K562 (cell line): ENCODE measurements at regions not wholly inside any gene's neighbourhood (a gene's known extent, or its start where the extent isn't known, plus 50 kb on each side); places are given as distances from the start of the nearest gene placed in this dataset.

Experiments
- ATAC-seq: fragments of 200-7000 bp; cut with Tn5 transposase; 3 replicates; pipeline ENCODE4 v1.9.1; 2020; ENCODE audit warnings: moderate library complexity
- BruUV-seq: library from RNA; stranded (reverse); fragments of 400-500 nt; replicated peaks from 2 replicates; lab custom pipeline; 2021; lab: Mats Ljungman, UMichigan
- CTCF ChIA-PET: fragments of 300-600 bp; formaldehyde crosslinking; extraction: SDS; loops from one replicate; lab custom pipeline; 2021; ENCODE audit warnings: low intra/inter-chr PET ratio; lab: Yijun Ruan, JAX
- POLR2A ChIA-PET: fragments of 300-600, 350-650 bp; sonication (Branson Sonifier 250); formaldehyde crosslinking; extraction: SDS; loops from one replicate; lab custom pipeline; 2021; ENCODE audit warnings: antibody characterized with exemption, inconsistent platforms; lab: Yijun Ruan, JAX
- DNase-seq, 4 experiments: peaks; one replicate each; pipeline versions ENCODE4 v3.0.0 to v3.0.0-alpha.2; 2011 to 2018; ENCODE audit warnings: low spot score in 3 of 4, mixed read lengths in 3 of 4; ENCODE audit errors: extremely low read depth in 1 of 4
- FAIRE-seq: peaks from 2 replicates; lab custom pipeline; 2011; peaks lifted over from hg19 to GRCh38; lab: Jason Lieb, UNC
- H2AFZ ChIP-seq: 2 replicates; pipeline ENCODE4 v1.6.0; 2011; ENCODE audit warnings: low read depth, low read length, control low read depth, inconsistent platforms
- H3K27ac ChIP-seq: fragments of 200-600 bp; 3 replicates; pipeline ENCODE4 v1.8.0; 2011; ENCODE audit warnings: low read depth, mild to moderate bottlenecking, control low read depth, inconsistent platforms, low read length, moderate library complexity, mixed read lengths; ENCODE audit errors: extremely low read depth
- H3K27me3 ChIP-seq, 2 experiments: fragments of 300-600 bp in 1 of 2; 2 replicates in 1 of 2; 3 replicates in 1 of 2; pipeline versions ENCODE4 v1.6.0 to v1.8.0; 2011; ENCODE audit warnings: inconsistent platforms in 2 of 2, low read length in 2 of 2, mild to moderate bottlenecking in 1 of 2, mixed read lengths in 1 of 2, moderate library complexity in 1 of 2; ENCODE audit not compliant: control insufficient read depth in 2 of 2, insufficient read depth in 2 of 2
- H3K36me3 ChIP-seq: fragments of 300-600 bp; 3 replicates; pipeline ENCODE4 v1.8.0; 2011; ENCODE audit warnings: mild to moderate bottlenecking, low read length, inconsistent platforms; ENCODE audit not compliant: control insufficient read depth, insufficient read depth
- H3K4me1 ChIP-seq, 2 experiments: fragments of 200-600 bp in 1 of 2; replicated peaks in 1 of 2; 2 replicates in 1 of 2; 3 replicates in 1 of 2; pipeline versions ENCODE4 v1.5.1 to v1.8.0; 2011; ENCODE audit warnings: inconsistent platforms in 2 of 2, low read length in 2 of 2, mild to moderate bottlenecking in 1 of 2, mixed read lengths in 1 of 2, moderate library complexity in 1 of 2; ENCODE audit not compliant: control insufficient read depth in 2 of 2, insufficient read depth in 2 of 2
- H3K4me2 ChIP-seq: 2 replicates; pipeline ENCODE4 v1.6.1; 2011; ENCODE audit warnings: low read length, control low read depth, inconsistent platforms, mixed read lengths; ENCODE audit not compliant: insufficient read depth
- H3K4me3 ChIP-seq: fragments of 200-600 bp; sonication (generic), shearing (Covaris generic); 2 replicates; pipeline ENCODE4 v1.5.1; 2016; ENCODE audit warnings: control low read depth, inconsistent platforms
- H3K79me2 ChIP-seq: fragments of 200-600 bp; 3 replicates; pipeline ENCODE4 v1.8.0; 2011; ENCODE audit warnings: low read length, inconsistent platforms; ENCODE audit not compliant: control insufficient read depth, insufficient read depth
- H3K9ac ChIP-seq, 2 experiments: 2 replicates each; pipeline versions ENCODE4 v1.6.0 to v1.6.1; 2011; ENCODE audit warnings: low read depth in 2 of 2, low read length in 2 of 2, control low read depth in 1 of 2, inconsistent platforms in 1 of 2, mild to moderate bottlenecking in 1 of 2, mixed read lengths in 1 of 2; ENCODE audit not compliant: insufficient read depth in 1 of 2
- H3K9me1 ChIP-seq: one replicate; pipeline ENCODE4 v1.6.0; 2011; ENCODE audit warnings: inconsistent platforms, mild to moderate bottlenecking, low read length, moderate library complexity; ENCODE audit not compliant: control insufficient read depth, insufficient read depth
- H3K9me3 ChIP-seq: replicated peaks from 2 replicates; pipeline ENCODE4 v1.5.1; 2011; ENCODE audit warnings: low read depth, low read length, inconsistent platforms; ENCODE audit not compliant: control insufficient read depth, insufficient read depth
- H4K20me1 ChIP-seq: replicated peaks from 2 replicates; pipeline ENCODE4 v1.6.1; 2011; ENCODE audit warnings: low read length, inconsistent platforms, mixed read lengths; ENCODE audit not compliant: control insufficient read depth, insufficient read depth
- DEAF1 ChIP-seq: fragments of 450-650 bp; formaldehyde crosslinking; IDR thresholded peaks from 2 replicates; pipeline ENCODE4 v1.4.0; 2020; ENCODE audit warnings: mild to moderate bottlenecking, moderate library complexity
- EHMT2 ChIP-seq: fragments of 450-650 bp; IDR thresholded peaks from 2 replicates; pipeline ENCODE4 v1.6.1; 2018; ENCODE audit warnings: antibody characterized with exemption
- ESRRB ChIP-seq: fragments of 250-450 bp; sonication (Bioruptor Pico); IDR thresholded peaks from 2 replicates; pipeline ENCODE4 v1.5.0; 2020; ENCODE audit warnings: mild to moderate bottlenecking, moderate library complexity, borderline replicate concordance
- FUS ChIP-seq: fragments of 200-400 bp; formaldehyde crosslinking; optimal IDR thresholded peaks from 2 replicates; pipeline ENCODE3; 2017; ENCODE audit warnings: low read depth, low read length
- NFIX ChIP-seq: fragments of 250-450 bp; sonication (Bioruptor Pico); IDR thresholded peaks from 2 replicates; pipeline ENCODE4 v1.4.0; 2020; ENCODE audit warnings: low read depth, mild to moderate bottlenecking, moderate library complexity
- RFX1 ChIP-seq: fragments of 450-650 bp; IDR thresholded peaks from 2 replicates; pipeline ENCODE4 v1.6.1; 2016; ENCODE audit warnings: mild to moderate bottlenecking, moderate library complexity
- SP2 ChIP-seq: IDR thresholded peaks from 2 replicates; pipeline ENCODE4 v1.6.1; 2011; ENCODE audit warnings: mild to moderate bottlenecking, low read depth, low read length, moderate library complexity; ENCODE audit not compliant: poor library complexity, severe bottlenecking; ENCODE audit errors: extremely low read depth
- ZNF277 ChIP-seq: fragments of 250-450 bp; sonication (Bioruptor Pico); IDR thresholded peaks from 2 replicates; pipeline ENCODE4 v1.8.0; 2022; ENCODE audit warnings: inconsistent platforms, mild to moderate bottlenecking, moderate library complexity, borderline replicate concordance
- WGBS: fragments of 100-300 bp; shearing (Covaris generic); methylation state at CpG from one replicate; pipeline ENCODE4 v1.1.6; 2016; ENCODE audit warnings: low coverage, mixed read lengths; ENCODE audit not compliant: insufficient coverage; ENCODE audit errors: missing lambda C conversion rate; 5-methylcytosine and 5-hydroxymethylcytosine counted together
- in situ Hi-C: fragments of 300-500 bp; cut with MboI; formaldehyde crosslinking; loops from 4 replicates; pipeline ENCODE4 v1.15.0; 2018; ENCODE audit warnings: inconsistent platforms, mixed read lengths
- intact Hi-C: fragments of 100-400 bp; cut with micrococcal nuclease; formaldehyde crosslinking; loops from 2 replicates; pipeline ENCODE4 v1.14.2; 2022
- TF ChIP-seq, protein P1 (sequence below): fragments of 250-450 bp; sonication (Bioruptor Pico); IDR thresholded peaks from 2 replicates; pipeline ENCODE4 v1.4.0; 2020
- TF ChIP-seq, protein P2 (sequence below): sonication (generic); formaldehyde crosslinking; IDR thresholded peaks from 2 replicates; pipeline ENCODE4 v1.8.0; 2022; ENCODE audit warnings: mild to moderate bottlenecking, low read depth, missing genetic modification reagents

DNA sequence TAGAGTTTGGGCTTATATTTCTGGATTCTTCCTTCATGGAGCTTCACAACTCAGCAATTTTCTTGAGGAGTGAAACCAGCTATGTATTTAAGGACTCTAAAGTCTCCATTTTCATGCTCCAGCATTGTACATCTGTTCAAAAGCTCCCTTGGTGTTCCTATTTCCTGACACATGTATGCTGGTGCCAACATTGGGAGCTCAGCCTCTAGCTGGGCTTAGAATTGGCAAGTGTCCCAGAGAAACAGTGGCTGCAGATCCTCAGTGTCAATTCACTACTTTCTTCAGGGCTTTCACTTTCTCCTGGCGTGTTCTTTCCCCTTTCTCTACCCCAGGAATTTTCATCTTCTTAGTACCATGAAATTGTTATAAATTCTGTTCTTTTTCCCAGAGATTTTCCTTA lies 103.1 kb downstream of the ZNF467 start:
- intact Hi-C loops: loop anchor here (2.0 kb wide), 1 partner anchor 21 kb away; no protein-coding TSS in a partner anchor
- POLR2A ChIA-PET: interaction anchor here (1.1 to 1.9 kb wide), 3 partner anchors 8 to 49 kb away, joined by 3 to 6 read pairs (median 3); no protein-coding TSS in a partner anchor
- TF ChIP-seq EHMT2 (no peak), ESRRB (CRISPR knock-in tag) (no peak), NFIX (CRISPR knock-in tag) (no peak), SP2 (no peak), RFX1 (no peak), FUS (no peak), ZNF277 (CRISPR knock-in tag) (no peak), DEAF1 (no peak)
- TF ChIP-seq, protein P1, sequence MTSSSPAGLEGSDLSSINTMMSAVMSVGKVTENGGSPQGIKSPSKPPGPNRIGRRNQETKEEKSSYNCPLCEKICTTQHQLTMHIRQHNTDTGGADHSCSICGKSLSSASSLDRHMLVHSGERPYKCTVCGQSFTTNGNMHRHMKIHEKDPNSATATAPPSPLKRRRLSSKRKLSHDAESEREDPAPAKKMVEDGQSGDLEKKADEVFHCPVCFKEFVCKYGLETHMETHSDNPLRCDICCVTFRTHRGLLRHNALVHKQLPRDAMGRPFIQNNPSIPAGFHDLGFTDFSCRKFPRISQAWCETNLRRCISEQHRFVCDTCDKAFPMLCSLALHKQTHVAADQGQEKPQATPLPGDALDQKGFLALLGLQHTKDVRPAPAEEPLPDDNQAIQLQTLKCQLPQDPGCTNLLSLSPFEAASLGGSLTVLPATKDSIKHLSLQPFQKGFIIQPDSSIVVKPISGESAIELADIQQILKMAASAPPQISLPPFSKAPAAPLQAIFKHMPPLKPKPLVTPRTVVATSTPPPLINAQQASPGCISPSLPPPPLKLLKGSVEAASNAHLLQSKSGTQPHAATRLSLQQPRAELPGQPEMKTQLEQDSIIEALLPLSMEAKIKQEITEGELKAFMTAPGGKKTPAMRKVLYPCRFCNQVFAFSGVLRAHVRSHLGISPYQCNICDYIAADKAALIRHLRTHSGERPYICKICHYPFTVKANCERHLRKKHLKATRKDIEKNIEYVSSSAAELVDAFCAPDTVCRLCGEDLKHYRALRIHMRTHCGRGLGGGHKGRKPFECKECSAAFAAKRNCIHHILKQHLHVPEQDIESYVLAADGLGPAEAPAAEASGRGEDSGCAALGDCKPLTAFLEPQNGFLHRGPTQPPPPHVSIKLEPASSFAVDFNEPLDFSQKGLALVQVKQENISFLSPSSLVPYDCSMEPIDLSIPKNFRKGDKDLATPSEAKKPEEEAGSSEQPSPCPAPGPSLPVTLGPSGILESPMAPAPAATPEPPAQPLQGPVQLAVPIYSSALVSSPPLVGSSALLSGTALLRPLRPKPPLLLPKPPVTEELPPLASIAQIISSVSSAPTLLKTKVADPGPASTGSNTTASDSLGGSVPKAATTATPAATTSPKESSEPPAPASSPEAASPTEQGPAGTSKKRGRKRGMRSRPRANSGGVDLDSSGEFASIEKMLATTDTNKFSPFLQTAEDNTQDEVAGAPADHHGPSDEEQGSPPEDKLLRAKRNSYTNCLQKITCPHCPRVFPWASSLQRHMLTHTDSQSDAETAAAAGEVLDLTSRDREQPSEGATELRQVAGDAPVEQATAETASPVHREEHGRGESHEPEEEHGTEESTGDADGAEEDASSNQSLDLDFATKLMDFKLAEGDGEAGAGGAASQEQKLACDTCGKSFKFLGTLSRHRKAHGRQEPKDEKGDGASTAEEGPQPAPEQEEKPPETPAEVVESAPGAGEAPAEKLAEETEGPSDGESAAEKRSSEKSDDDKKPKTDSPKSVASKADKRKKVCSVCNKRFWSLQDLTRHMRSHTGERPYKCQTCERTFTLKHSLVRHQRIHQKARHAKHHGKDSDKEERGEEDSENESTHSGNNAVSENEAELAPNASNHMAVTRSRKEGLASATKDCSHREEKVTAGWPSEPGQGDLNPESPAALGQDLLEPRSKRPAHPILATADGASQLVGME: no peak
- TF ChIP-seq, protein P2, sequence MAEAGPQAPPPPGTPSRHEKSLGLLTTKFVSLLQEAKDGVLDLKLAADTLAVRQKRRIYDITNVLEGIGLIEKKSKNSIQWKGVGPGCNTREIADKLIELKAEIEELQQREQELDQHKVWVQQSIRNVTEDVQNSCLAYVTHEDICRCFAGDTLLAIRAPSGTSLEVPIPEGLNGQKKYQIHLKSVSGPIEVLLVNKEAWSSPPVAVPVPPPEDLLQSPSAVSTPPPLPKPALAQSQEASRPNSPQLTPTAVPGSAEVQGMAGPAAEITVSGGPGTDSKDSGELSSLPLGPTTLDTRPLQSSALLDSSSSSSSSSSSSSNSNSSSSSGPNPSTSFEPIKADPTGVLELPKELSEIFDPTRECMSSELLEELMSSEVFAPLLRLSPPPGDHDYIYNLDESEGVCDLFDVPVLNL (CRISPR knock-in tag): no peak

More for the DNA sequence above, 103.1 kb downstream of the ZNF467 start:
- WGBS: 0% methylated on average over 1 of the region's 1 CpG
- Histone ChIP-seq H3K36me3 (no peaks in the 10 kb centered on the region), H3K27ac (no peak overlapping the region), H4K20me1 (no peaks in the 10 kb centered on the region), H3K9me1 (no peaks in the 10 kb centered on the region), H3K4me2 (no peak overlapping the region), H2AFZ (no peak overlapping the region), H3K4me3 (no peak overlapping the region), H3K4me1 (no peaks in the 10 kb centered on the region), H3K79me2 (no peaks in the 10 kb centered on the region), H3K27me3 (peaks cover 14 to 22% of the 10 kb centered on the region in 2 experiments; a peak in 3 of 5 replicates), H3K9ac (no peak overlapping the region), H3K9me3 (no peaks in the 10 kb centered on the region)
- no peak for FAIRE-seq
- in situ Hi-C loops: no loop called here
- no TSS peak for BruUV-seq
- no peak for ATAC-seq
- CTCF ChIA-PET: interaction anchor here (2.0 kb wide), 1 partner anchor 72 kb away, joined by 12 read pairs; no protein-coding TSS in a partner anchor
- DNase-seq: no peak
